GM12873 (cell line): ENCODE measurements at regions not wholly inside any gene's neighbourhood (a gene's known extent, or its start where the extent isn't known, plus 50 kb on each side); places are given as distances from the start of the nearest gene placed in this dataset.

Experiments used
- TF ChIP-seq, protein P1 (sequence below): IDR thresholded peaks from 2 replicates; pipeline ENCODE4 v1.5.1; 2012; ENCODE audit warnings: low read depth, mild to moderate bottlenecking, moderate library complexity, low read length, control low read depth; ENCODE audit not compliant: insufficient read depth; ENCODE audit errors: missing control alignments

DNA sequence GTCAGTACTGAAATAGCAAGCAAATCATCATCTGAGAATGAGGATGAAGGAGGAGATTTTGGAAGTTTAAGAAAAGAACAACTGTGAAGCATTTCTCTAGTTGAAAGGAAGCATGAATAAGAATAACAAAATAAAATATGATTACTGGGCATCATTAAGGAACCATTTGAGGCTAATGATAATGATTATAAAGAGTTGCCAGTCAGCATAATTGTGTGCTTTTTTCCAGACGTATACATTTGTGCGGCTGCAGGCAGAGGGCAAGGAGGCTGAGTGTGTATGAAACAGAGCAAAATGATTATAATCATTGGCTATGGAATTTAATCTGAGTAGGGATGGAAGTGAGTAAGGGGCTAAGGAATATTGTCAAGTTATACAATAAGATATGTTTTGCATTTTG is 218.7 kb upstream of the FUT9 start:
- TF ChIP-seq, protein P1, sequence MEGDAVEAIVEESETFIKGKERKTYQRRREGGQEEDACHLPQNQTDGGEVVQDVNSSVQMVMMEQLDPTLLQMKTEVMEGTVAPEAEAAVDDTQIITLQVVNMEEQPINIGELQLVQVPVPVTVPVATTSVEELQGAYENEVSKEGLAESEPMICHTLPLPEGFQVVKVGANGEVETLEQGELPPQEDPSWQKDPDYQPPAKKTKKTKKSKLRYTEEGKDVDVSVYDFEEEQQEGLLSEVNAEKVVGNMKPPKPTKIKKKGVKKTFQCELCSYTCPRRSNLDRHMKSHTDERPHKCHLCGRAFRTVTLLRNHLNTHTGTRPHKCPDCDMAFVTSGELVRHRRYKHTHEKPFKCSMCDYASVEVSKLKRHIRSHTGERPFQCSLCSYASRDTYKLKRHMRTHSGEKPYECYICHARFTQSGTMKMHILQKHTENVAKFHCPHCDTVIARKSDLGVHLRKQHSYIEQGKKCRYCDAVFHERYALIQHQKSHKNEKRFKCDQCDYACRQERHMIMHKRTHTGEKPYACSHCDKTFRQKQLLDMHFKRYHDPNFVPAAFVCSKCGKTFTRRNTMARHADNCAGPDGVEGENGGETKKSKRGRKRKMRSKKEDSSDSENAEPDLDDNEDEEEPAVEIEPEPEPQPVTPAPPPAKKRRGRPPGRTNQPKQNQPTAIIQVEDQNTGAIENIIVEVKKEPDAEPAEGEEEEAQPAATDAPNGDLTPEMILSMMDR: no peak

DNA sequence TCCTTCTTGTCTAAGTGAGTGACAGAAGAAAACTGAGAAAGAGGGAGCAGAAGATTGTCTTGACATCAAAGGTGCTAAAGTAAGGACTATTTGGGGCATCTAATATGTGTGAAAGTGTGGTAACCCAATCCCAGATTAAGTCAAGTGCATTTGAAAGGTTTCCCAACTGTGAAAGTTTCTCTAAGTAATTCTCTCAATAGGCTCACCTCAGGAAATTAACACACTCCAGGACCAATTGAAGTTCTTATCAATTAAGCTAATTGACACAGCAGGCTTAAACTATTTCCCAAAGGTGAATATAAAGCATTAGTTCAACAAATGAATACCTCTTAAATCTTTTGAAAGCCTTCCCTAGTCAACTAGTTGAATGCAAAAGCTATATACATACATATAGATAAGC is 212.8 kb upstream of the FUT9 start:
- TF ChIP-seq, protein P1: no peak

DNA sequence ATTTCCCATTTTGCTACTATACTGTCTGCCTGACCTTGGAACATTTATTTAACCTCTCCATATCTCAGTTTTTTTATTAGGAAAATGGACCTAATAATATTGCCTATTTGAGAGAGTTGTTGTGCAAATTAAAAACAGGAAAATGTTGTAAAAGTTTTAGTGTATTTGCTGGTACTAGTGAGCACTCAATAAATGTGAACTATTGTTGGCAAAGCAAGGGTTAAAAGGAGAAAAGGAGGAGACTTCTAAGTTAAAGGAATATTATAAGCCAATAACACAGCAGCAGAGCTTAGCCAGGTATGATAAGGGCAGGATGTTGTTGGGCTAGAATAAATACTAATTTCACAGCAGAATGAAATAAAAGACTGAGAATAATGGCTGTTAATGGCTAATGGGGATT is 211.9 kb upstream of the FUT9 start:
- TF ChIP-seq, protein P1: no peak

DNA sequence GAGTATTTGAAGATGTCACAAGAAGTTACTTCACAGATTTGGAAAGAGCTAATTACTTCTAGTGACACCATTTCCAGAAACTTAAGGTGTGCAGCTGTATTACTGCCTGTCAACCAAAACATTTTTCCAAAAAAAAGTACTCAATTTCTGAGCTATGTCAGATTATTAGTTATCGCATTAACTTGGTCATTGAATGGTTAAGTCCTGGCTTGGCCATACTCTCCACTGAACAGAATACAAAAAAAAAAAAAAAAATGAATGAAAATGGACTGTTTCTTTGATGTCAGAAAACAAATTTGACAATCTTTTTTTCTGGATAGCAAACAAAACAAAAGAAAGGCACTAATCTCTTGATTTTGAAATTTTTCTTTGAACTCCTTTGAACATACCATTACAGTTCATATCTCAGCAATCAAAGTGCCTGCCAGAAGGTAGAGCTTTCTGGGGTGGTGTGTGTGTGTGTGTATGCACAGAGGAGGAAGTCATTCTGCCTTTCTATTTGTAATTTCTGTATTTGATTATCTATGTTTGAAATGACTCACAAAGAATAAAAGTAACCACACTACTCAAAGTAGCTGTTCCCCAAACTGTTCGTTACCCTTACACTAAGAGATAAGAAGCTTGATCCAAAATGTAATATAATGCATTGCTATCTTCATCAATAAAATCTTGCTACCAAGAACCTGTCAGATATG is 210.8 kb upstream of the FUT9 start:
- TF ChIP-seq, protein P1: no peak

DNA sequence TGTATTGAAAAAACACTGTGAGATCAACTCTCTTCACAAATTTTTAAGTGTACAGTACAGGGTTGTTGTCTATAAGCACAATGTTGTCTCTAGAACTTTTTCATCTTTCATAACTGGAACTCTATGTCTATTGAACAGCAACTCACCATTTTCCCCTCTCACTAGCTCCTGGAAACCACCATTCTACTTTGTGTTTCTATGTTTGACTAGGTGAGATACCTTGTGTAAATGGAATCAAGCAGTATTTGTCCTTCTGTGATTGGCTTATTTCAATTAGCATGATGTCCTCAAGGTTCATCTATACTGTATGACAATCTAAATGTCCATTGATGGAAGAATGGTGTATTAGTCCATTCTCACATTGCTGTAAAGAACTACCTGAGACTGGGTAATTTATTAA is 210.1 kb upstream of the FUT9 start:
- TF ChIP-seq, protein P1: no peak

DNA sequence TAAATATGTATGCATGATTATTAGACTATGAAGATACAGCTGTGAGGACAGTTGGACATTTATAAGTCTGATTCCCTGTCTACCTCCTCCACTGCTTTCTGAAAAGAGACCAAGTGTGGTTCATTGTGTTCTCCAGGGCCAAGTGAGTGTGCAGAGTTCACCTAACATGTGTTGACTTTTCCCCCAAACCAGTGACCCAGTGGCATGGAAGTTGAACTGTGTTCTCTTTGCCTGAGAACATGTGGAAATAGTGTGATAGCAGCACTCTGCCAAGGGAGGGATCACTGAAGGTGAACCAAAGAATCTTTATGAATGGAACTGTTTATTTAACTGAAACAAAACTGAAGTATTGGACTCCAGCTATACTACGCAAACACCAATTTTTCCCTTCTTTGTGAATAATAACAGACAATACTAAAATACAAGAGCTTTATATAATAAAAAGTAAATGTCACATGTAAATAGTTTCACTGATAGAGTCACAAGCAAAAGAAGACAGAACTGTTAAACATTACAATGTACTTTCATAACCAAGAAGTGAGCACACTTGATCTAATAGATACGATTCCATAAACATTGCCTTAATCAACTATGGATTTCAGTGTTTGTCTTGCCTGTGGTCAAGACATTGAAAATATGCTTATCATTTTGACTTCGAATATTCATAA is 200.3 kb upstream of the FUT9 start:
- TF ChIP-seq, protein P1: no peak

DNA sequence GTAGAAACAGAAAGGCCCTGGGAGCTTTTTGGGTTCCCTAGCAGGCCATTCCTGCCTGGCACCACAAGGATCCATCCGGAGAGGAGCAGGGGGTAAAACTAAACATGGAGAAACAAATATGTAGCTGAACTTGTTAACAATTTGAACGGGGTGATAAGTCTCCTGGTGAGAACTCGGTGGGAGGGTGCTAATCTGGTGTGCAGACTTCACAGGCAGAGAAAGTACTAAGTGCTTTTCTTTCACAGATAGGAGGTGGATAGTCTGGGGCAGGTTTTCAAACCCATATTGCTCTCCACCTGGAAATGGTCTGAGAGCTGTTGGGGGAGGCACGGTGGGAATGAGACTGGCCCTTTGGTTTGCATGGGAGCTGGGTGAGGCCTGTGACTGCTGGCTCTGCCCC is 196.3 kb upstream of the FUT9 start:
- TF ChIP-seq, protein P1: no peak
